Chondrocyte (in vitro differentiated cells): ENCODE measurements at regions not wholly inside any gene's neighbourhood (a gene's known extent, or its start where the extent isn't known, plus 50 kb on each side); places are given as distances from the start of the nearest gene placed in this dataset.

Source experiments
- DNase-seq: peaks from one replicate; pipeline ENCODE4 v3.0.0; 2021; ENCODE audit warnings: mixed read lengths, low spot score
- H3K27ac Mint-ChIP-seq: one replicate; pipeline ENCODE4 v1.8.0; 2021; ENCODE audit warnings: mild to moderate bottlenecking, moderate library complexity, mixed read lengths; ENCODE audit not compliant: unreplicated experiment
- H3K27me3 Mint-ChIP-seq: 2 replicates; pipeline ENCODE4 v1.8.0; 2021; ENCODE audit warnings: low read depth, mixed read lengths
- H3K36me3 Mint-ChIP-seq: 2 replicates; pipeline ENCODE4 v1.8.0; 2021; ENCODE audit warnings: low read depth, mixed read lengths
- H3K4me1 Mint-ChIP-seq: 2 replicates; pipeline ENCODE4 v1.8.0; 2021; ENCODE audit warnings: low read depth, mild to moderate bottlenecking, mixed read lengths
- H3K4me3 Mint-ChIP-seq: one replicate; pipeline ENCODE4 v1.8.0; 2021; ENCODE audit warnings: mild to moderate bottlenecking, moderate library complexity, mixed read lengths; ENCODE audit not compliant: unreplicated experiment
- H3K9me3 Mint-ChIP-seq: 2 replicates; pipeline ENCODE4 v1.8.0; 2021; ENCODE audit warnings: low read depth, mixed read lengths
- TF ChIP-seq, protein P1 (sequence below): fragments of 200-600 bp; sonication (generic); IDR thresholded peaks from 2 replicates; pipeline ENCODE4 v1.5.0; 2021; ENCODE audit warnings: antibody characterized with exemption, mild to moderate bottlenecking, moderate library complexity

DNA sequence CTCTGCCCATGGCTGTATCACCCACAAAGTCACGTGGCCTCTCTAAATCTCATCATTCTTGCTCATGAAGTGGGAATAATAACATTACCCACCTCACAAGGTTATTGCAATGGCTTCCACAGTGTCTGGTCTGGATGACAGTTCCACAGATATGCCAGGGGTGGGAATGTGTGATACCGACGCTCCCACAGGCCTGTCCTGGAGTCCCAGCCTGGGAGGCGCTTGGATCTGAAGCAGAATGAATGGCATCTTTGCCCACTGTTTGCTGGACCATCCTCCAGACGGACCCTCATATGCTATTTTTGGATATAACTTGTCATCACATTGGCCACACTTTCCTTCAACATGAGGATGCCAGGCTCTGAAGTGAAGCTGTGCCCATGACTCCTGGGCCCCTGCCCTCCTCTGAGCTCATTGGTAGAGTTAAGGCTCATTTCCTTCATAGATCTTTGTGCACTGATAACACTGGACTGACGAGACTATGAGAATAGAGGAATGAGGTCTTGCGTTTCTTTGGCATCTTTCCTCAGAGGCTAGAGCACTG, 279.8 kb upstream of the ZNF32 start:
- DNase-seq, result no peak
- no peak overlapping the region for H3K4me3 Mint-ChIP-seq
- peaks cover 3% of the 10 kb centered on the region for H3K27me3 Mint-ChIP-seq
- H3K36me3 Mint-ChIP-seq, result no peaks in the 10 kb centered on the region
- H3K4me1 Mint-ChIP-seq, result peaks cover 14% of the 10 kb centered on the region
- H3K27ac Mint-ChIP-seq, result no peak overlapping the region
- TF ChIP-seq, protein P1, sequence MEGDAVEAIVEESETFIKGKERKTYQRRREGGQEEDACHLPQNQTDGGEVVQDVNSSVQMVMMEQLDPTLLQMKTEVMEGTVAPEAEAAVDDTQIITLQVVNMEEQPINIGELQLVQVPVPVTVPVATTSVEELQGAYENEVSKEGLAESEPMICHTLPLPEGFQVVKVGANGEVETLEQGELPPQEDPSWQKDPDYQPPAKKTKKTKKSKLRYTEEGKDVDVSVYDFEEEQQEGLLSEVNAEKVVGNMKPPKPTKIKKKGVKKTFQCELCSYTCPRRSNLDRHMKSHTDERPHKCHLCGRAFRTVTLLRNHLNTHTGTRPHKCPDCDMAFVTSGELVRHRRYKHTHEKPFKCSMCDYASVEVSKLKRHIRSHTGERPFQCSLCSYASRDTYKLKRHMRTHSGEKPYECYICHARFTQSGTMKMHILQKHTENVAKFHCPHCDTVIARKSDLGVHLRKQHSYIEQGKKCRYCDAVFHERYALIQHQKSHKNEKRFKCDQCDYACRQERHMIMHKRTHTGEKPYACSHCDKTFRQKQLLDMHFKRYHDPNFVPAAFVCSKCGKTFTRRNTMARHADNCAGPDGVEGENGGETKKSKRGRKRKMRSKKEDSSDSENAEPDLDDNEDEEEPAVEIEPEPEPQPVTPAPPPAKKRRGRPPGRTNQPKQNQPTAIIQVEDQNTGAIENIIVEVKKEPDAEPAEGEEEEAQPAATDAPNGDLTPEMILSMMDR, result no peak
- no peaks in the 10 kb centered on the region for H3K9me3 Mint-ChIP-seq

DNA sequence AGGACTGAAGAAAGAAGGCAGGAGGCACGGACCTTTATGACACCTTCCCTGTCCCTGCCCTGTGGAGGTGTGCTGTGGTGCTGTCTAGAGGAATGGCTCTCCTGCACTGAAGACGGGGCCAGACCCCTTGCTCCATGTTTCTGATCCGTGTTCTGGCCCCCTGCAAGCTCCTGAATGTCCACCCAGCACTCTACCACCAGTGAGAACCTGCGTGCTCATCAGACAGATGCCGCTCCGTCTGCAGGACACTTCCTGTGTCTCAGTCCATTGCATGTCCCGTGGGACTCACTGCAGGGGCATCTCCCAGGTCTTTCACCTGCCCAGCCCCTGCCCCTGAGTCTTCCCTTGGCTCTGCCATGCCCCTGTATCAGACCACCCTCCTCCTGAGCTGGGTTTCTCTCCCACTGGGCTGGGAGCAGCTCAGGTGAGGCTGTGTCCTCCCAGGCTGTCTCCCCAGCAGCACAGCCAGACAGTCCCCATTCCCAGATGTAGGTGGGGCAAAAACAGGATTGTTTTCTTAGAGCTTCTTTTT, 278.3 kb upstream of the ZNF32 start:
- Mint-ChIP-seq H3K9me3 (no peaks in the 10 kb centered on the region), H3K27ac (no peak overlapping the region), H3K4me1 (peaks cover 13% of the 10 kb centered on the region), H3K36me3 (no peaks in the 10 kb centered on the region), H3K4me3 (no peak overlapping the region), H3K27me3 (peaks cover 3% of the 10 kb centered on the region)
- no peak for DNase-seq
- TF ChIP-seq, protein P1, result no peak

DNA sequence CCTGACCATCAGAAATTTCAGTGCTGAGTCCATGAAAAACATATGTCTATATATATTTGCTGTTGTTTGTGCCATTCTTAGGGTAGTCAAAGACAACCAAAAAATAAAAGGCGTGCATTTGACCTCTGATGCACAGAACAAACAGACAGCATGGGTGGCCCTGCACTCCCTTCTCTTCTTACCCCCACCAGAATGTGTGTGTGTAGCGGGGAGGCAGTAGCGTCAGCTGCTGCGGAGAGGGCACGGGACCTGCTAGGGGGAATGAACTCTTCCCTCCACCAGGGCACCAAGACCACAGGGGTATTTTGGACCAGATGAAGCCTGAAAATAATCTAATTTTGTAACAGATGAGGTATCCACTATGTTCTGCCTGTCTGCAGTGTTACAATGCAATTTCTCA, 277.7 kb upstream of the ZNF32 start:
- Mint-ChIP-seq H3K9me3 (no peaks in the 10 kb centered on the region), H3K27ac (no peak overlapping the region), H3K4me1 (peaks cover 7% of the 10 kb centered on the region), H3K27me3 (peaks cover 3% of the 10 kb centered on the region), H3K4me3 (no peak overlapping the region), H3K36me3 (no peaks in the 10 kb centered on the region)
- DNase-seq, result no peak
- TF ChIP-seq, protein P1, result no peak

DNA sequence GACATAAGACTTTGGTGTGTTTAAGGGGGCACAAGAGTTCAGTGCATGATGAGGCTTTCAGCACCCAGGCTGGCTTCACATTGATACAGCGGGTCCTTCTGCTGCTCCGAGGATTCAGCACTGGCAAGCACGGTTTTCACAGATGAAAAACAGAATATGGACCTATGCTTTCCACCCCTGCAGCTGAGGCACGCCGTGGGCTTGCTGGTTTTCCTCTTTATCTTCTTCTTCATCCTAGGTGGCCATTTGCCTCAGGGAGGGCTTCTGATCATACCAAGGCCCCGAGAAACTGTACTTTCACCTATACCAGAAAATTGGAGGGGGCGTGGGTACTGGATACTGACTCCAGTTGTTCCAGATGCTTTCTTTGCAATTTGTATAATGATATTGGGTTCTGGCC, 277.1 kb upstream of the ZNF32 start:
- no peak for DNase-seq
- no peaks in the 10 kb centered on the region for H3K36me3 Mint-ChIP-seq
- TF ChIP-seq, protein P1, result no peak
- H3K4me3 Mint-ChIP-seq, result no peak overlapping the region
- no peaks in the 10 kb centered on the region for H3K9me3 Mint-ChIP-seq
- peaks cover 4% of the 10 kb centered on the region for H3K4me1 Mint-ChIP-seq
- peaks cover 3% of the 10 kb centered on the region for H3K27me3 Mint-ChIP-seq
- no peak overlapping the region for H3K27ac Mint-ChIP-seq

DNA sequence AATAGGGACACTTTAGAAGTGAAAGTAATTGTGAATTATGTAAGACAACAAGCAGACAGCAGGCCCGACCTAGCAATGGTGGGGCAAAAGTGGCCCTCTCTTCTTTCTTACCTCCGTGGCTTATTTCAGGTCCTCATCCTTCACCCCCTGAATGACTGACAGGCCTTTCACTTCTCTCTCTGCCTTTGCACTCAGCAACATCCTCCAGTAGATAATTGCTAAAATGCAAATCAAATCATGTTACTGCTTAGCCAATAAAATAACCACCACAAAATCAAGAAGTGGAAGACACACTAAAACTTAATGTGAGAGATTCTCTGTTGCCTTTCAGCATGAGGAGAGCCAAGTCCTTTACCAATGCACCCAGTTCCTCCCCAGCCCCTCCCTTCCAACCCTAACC, 274.6 kb upstream of the ZNF32 start:
- Mint-ChIP-seq H3K4me3 (no peak overlapping the region), H3K36me3 (no peaks in the 10 kb centered on the region), H3K27me3 (peaks cover 3% of the 10 kb centered on the region), H3K4me1 (no peaks in the 10 kb centered on the region), H3K27ac (no peak overlapping the region), H3K9me3 (peaks cover 6% of the 10 kb centered on the region)
- DNase-seq, result no peak
- TF ChIP-seq, protein P1, result no peak
